Caco-2 (cell line): ENCODE measurements at regions not wholly inside any gene's neighbourhood (a gene's known extent, or its start where the extent isn't known, plus 50 kb on each side); places are given as distances from the start of the nearest gene placed in this dataset.

Experiments used
- BruUV-seq: library from RNA; stranded (reverse); fragments of 400-500 nt; replicated peaks from 2 replicates; lab custom pipeline; 2021; lab: Mats Ljungman, UMichigan
- CTCF ChIA-PET: fragments of 300-600 bp; sonication (Branson Sonifier 250); formaldehyde crosslinking; loops from one replicate; lab custom pipeline; 2022; ENCODE audit warnings: antibody characterized with exemption; lab: Charles Lee
- POLR2A ChIA-PET: fragments of 300-600 bp; sonication (Branson Sonifier 250); formaldehyde crosslinking; loops from one replicate; lab custom pipeline; 2022; ENCODE audit warnings: antibody characterized with exemption; lab: Charles Lee
- DNase-seq, 2 experiments: peaks; one replicate each; pipeline versions ENCODE4 v3.0.0 to v3.0.0-alpha.2; 2020 to 2022
- H3K27me3 ChIP-seq: replicated peaks from 2 replicates; pipeline ENCODE4 v1.6.0; 2011; ENCODE audit warnings: low read length; ENCODE audit not compliant: control insufficient read depth, insufficient read depth
- H3K36me3 ChIP-seq: 2 replicates; pipeline ENCODE4 v1.5.1; 2011; ENCODE audit warnings: low read length; ENCODE audit not compliant: control insufficient read depth, insufficient read depth
- H3K4me1 ChIP-seq: fragments of 250-450 bp; sonication (Bioruptor Pico); 2 replicates; pipeline ENCODE4 v1.5.1; 2020; ENCODE audit warnings: mild to moderate bottlenecking
- H3K4me3 ChIP-seq: 2 replicates; pipeline ENCODE4 v1.5.1; 2011; ENCODE audit warnings: low read depth, mild to moderate bottlenecking, control low read depth, low read length
- H3K9me3 ChIP-seq: fragments of 250-450 bp; sonication (Bioruptor Pico); 2 replicates; pipeline ENCODE4 v1.5.1; 2020; ENCODE audit warnings: mild to moderate bottlenecking, moderate library complexity
- H3K27ac Mint-ChIP-seq: one replicate; pipeline ENCODE4 v1.8.0; 2022; ENCODE audit warnings: mixed read lengths; ENCODE audit not compliant: unreplicated experiment
- H3K27me3 Mint-ChIP-seq: one replicate; pipeline ENCODE4 v1.8.0; 2022; ENCODE audit warnings: mixed read lengths; ENCODE audit not compliant: insufficient read depth, unreplicated experiment
- H3K36me3 Mint-ChIP-seq: one replicate; pipeline ENCODE4 v1.8.0; 2022; ENCODE audit warnings: mild to moderate bottlenecking, mixed read lengths; ENCODE audit not compliant: insufficient read depth, unreplicated experiment
- H3K4me1 Mint-ChIP-seq: one replicate; pipeline ENCODE4 v1.8.0; 2022; ENCODE audit warnings: low read depth, mixed read lengths; ENCODE audit not compliant: unreplicated experiment
- H3K4me3 Mint-ChIP-seq: one replicate; pipeline ENCODE4 v1.8.0; 2022; ENCODE audit warnings: mild to moderate bottlenecking, moderate library complexity, mixed read lengths; ENCODE audit not compliant: unreplicated experiment
- H3K9me3 Mint-ChIP-seq: one replicate; pipeline ENCODE4 v1.8.0; 2022; ENCODE audit warnings: mixed read lengths; ENCODE audit not compliant: unreplicated experiment
- intact Hi-C: fragments of 100-400 bp; cut with micrococcal nuclease; formaldehyde crosslinking; loops from one replicate; pipeline ENCODE4 v1.10.0; 2022; ENCODE audit not compliant: unreplicated experiment
- TF ChIP-seq, protein P1 (sequence below), 2 experiments: fragments of 200-600 bp in 1 of 2; IDR thresholded peaks; 1 replicate in 1 of 2; 2 replicates in 1 of 2; pipeline versions ENCODE4 v1.5.1 to v1.8.0; 2011 to 2022; ENCODE audit warnings: antibody characterized with exemption in 1 of 2, control low read depth in 1 of 2, inconsistent platforms in 1 of 2, low read depth in 1 of 2, low read length in 1 of 2, mild to moderate bottlenecking in 1 of 2, moderate library complexity in 1 of 2; ENCODE audit not compliant: insufficient read depth in 1 of 2, severe bottlenecking in 1 of 2, unreplicated experiment in 1 of 2

DNA sequence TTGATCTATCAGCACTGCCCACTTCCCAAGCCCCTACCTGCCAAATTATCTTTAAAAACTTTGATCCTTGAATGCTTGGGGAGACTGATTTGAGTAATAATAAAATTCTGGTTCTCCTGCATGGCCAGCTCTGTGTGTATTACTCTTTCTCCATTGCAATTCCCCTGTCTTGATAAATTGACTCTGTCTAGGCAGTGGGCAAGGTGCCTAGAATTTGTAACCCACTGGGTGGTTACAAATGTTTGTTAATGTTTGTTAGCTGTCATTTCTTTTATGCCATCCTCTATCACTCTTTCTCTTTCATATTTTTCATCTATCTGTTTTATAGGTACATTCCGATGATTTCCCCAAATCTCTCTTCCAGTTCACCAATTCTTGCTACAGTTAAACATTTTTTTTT, 694.1 kb downstream of the TYW1 start:
- intact Hi-C loops = no loop called here
- Histone ChIP-seq H3K4me1 (no peaks in the 10 kb centered on the region), H3K4me3 (no peak overlapping the region), H3K36me3 (no peaks in the 10 kb centered on the region), H3K27me3 (no peaks in the 10 kb centered on the region), H3K9me3 (no peaks in the 10 kb centered on the region)
- TF ChIP-seq, protein P1, sequence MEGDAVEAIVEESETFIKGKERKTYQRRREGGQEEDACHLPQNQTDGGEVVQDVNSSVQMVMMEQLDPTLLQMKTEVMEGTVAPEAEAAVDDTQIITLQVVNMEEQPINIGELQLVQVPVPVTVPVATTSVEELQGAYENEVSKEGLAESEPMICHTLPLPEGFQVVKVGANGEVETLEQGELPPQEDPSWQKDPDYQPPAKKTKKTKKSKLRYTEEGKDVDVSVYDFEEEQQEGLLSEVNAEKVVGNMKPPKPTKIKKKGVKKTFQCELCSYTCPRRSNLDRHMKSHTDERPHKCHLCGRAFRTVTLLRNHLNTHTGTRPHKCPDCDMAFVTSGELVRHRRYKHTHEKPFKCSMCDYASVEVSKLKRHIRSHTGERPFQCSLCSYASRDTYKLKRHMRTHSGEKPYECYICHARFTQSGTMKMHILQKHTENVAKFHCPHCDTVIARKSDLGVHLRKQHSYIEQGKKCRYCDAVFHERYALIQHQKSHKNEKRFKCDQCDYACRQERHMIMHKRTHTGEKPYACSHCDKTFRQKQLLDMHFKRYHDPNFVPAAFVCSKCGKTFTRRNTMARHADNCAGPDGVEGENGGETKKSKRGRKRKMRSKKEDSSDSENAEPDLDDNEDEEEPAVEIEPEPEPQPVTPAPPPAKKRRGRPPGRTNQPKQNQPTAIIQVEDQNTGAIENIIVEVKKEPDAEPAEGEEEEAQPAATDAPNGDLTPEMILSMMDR (IDR thresholded peaks at IDR 0.05; ENCODE audit: insufficient read depth in 1 of 2, low read depth in 1 of 2, low read length in 1 of 2, severe bottlenecking in 1 of 2, unreplicated experiment in 1 of 2) = no peak
- Mint-ChIP-seq H3K36me3 (no peaks in the 10 kb centered on the region), H3K27me3 (peaks cover 2% of the 10 kb centered on the region), H3K4me3 (no peak overlapping the region), H3K9me3 (peaks cover 16% of the 10 kb centered on the region), H3K4me1 (no peaks in the 10 kb centered on the region), H3K27ac (no peak overlapping the region)
- DNase-seq = no peak
- CTCF ChIA-PET = no interaction called here
- no TSS peak for BruUV-seq
- POLR2A ChIA-PET = no interaction called here

DNA sequence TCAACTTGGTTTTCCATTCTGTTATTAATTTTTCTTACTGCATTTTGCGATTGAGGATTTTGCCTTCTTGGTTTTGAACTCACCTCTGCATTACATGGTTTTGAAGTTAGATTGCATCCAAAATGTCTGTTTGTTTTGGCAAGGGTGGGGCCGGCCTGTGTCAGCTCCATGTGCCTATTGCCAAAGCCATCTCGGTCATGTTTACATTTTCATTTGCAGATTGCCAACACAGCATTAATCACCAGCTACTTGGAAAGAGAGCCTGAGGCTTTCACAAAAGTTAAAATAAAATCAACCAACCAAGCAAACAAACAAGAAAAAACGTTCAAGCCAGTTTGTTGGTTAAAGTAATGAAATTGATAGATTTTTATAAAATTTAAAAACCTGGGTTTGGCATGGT, 695.8 kb downstream of the TYW1 start:
- H3K36me3 ChIP-seq = no peaks in the 10 kb centered on the region
- no peaks in the 10 kb centered on the region for H3K36me3 Mint-ChIP-seq
- CTCF ChIA-PET = no interaction called here
- H3K9me3 ChIP-seq = no peaks in the 10 kb centered on the region
- no peaks in the 10 kb centered on the region for H3K4me1 ChIP-seq
- TF ChIP-seq, protein P1 (IDR thresholded peaks at IDR 0.05; ENCODE audit: insufficient read depth in 1 of 2, low read depth in 1 of 2, low read length in 1 of 2, severe bottlenecking in 1 of 2, unreplicated experiment in 1 of 2) = no peak
- no peak for DNase-seq
- BruUV-seq = no TSS peak
- intact Hi-C loops = no loop called here
- no peak overlapping the region for H3K4me3 Mint-ChIP-seq
- peaks cover 6% of the 10 kb centered on the region for H3K27me3 Mint-ChIP-seq
- no peak overlapping the region for H3K4me3 ChIP-seq
- no peak overlapping the region for H3K27ac Mint-ChIP-seq
- no peaks in the 10 kb centered on the region for H3K4me1 Mint-ChIP-seq
- POLR2A ChIA-PET = no interaction called here
- H3K9me3 Mint-ChIP-seq = peaks cover 11% of the 10 kb centered on the region
- no peaks in the 10 kb centered on the region for H3K27me3 ChIP-seq

DNA sequence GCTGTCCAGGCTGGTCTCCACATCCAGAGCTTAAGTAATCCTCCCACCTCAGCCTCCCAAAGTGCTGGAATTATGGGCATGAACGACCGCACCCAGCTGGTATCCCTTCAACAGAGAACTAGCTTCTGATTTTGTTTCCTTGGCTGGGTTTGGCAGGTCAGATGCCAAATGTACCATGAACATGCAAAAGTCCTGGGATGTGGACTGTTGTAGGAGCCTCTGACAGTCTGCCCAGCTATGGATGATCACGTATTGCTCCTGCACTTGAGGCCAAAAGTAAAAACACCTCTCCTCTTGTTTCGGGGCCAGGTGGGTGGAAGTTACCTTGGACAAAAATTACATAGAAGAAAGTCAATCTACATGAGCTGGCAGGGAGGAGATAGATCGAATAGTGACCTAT, 699.5 kb downstream of the TYW1 start:
- BruUV-seq = no TSS peak
- Mint-ChIP-seq H3K36me3 (no peaks in the 10 kb centered on the region), H3K9me3 (peaks cover 10% of the 10 kb centered on the region), H3K4me3 (no peak overlapping the region), H3K27ac (no peak overlapping the region), H3K4me1 (no peaks in the 10 kb centered on the region), H3K27me3 (peaks cover 6% of the 10 kb centered on the region)
- POLR2A ChIA-PET = no interaction called here
- CTCF ChIA-PET = no interaction called here
- TF ChIP-seq, protein P1 (IDR thresholded peaks at IDR 0.05; ENCODE audit: insufficient read depth in 1 of 2, low read depth in 1 of 2, low read length in 1 of 2, severe bottlenecking in 1 of 2, unreplicated experiment in 1 of 2) = no peak
- DNase-seq = no peak
- Histone ChIP-seq H3K9me3 (no peaks in the 10 kb centered on the region), H3K27me3 (no peaks in the 10 kb centered on the region), H3K36me3 (no peaks in the 10 kb centered on the region), H3K4me3 (no peak overlapping the region), H3K4me1 (no peaks in the 10 kb centered on the region)
- intact Hi-C loops = no loop called here
